ENCODE measurements at regions not wholly inside any gene's neighbourhood (a gene's known extent, or its start where the extent isn't known, plus 50 kb on each side); places are given as distances from the start of the nearest gene placed in this dataset.

DNA sequence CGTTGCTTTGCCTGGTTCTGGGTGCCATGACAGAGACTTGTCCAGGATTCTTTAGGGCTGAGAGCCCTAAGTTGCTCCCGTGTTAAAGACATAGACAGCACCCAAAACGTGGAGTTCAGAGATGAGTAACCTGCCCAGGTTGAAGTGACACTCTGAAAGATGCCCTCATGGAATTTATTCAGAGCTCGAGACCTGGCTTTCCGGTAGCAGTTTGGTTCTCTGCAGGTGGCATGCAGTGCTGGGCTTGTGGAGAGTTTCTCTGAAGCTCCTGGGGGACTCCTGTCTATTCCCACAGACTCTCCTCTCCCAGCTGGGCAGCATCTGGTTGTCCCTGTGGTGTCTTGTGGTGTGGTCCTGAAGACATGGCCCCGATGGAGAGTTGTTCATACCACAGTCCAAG, 241.0 kb downstream of the RHOU start:
- no peak for DNase-seq (ENCODE audit: low read depth)

GRCh38 chr1:228977307-228977706, 242.0 kb downstream of the RHOU start:
- no peak for DNase-seq (ENCODE audit: low read depth)

- DNase-seq (ENCODE audit: low read depth), result no peak
Observed at GRCh38 chr1:228977741-228978140, 242.5 kb downstream of the RHOU start.

- DNase-seq (ENCODE audit: low read depth), result no peak
Observed at GRCh38 chr1:228978484-228979324, 243.4 kb downstream of the RHOU start.

DNA sequence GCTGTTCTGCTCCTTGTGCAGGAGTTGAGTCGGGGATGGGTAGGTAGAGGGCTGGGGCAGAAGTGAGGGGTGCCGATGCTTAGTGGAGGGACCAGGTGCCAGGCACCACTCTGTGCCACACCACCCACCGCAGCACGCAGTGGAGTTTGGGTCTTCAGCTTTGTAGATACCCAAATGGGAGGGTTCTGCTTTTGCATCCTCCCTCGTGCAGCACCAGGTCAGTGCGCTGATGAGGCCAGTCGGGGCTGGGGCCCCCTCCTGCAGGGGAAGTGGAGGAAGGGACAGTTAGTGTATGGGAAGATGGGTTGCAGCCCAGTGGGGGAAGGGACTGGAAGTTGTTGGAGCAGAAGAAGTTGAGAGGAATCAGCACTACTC, 244.0 kb downstream of the RHOU start:
- no peak for DNase-seq (ENCODE audit: low read depth)

DNA sequence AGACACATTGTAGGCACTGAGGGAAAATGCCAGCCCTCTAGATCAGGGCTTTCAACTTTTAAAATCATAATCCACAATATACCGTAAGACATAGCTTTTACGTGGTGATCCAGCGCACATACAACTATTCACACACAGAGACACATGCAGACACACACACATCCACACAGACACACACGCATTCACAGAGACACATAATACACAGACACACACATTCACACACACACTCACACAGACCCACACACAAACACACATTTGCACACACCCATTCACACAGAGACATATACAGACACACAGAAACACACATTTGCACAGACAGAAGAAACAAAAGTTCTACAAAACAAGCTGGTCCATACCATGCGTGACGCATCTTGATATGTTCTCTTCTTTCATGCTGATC, 244.5 kb downstream of the RHOU start:
- no peak for DNase-seq (ENCODE audit: low read depth)

GRCh38 chr1:228980232-228980937, 245.1 kb downstream of the RHOU start:
- no peak for DNase-seq (ENCODE audit: low read depth)

- DNase-seq (ENCODE audit: low read depth), result peak; percentile 64
Observed at GRCh38 chr1:228982637-228983036, 247.4 kb downstream of the RHOU start.

GRCh38 chr1:228983231-228983660, 248.0 kb downstream of the RHOU start:
- DNase-seq (ENCODE audit: low read depth), result no peak

DNA sequence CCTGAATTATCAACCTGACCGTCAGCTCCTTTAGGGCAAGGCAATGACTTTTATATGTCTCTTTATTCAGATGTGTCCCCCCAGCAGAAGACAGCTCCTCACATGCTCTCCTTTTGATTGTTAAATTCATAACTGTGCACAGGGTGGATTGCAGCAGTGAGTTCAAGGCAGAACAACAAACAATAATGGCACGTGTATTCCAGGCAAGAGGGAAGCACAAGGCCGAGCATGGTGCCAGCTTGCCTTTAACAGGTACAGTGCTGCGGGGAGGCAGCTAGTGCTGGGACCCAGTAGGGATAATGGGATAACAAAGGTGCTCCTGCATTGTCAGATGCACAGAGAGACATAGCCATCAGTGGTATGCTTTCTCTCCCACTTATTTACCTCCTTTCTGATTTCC, 248.4 kb downstream of the RHOU start:
- DNase-seq (ENCODE audit: low read depth), result no peak

DNA sequence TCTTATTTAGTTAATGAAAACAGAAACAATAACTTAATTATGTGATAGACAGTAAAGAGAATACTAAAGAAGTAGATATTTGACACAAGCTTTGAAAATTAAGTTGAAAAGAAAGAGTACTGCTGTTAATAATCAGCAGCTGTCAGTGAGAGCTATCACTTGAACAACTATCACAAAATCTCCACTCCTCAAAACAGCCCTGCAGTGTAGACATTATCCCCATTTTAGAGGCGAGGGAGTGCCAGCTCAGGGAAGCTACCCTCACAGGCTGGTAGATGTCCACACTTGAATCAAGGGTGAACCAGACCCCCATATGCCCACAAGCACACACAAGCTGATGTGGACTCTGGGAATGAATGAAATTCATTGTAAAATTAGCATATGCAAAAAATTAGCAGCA, 248.8 kb downstream of the RHOU start:
- no peak for DNase-seq (ENCODE audit: low read depth)

GRCh38 chr1:228984646-228985631, 249.7 kb downstream of the RHOU start:
- no peak for DNase-seq (ENCODE audit: low read depth)

- DNase-seq (ENCODE audit: low read depth), result no peak
Observed at GRCh38 chr1:228985661-228986060, 250.4 kb downstream of the RHOU start.

DNA sequence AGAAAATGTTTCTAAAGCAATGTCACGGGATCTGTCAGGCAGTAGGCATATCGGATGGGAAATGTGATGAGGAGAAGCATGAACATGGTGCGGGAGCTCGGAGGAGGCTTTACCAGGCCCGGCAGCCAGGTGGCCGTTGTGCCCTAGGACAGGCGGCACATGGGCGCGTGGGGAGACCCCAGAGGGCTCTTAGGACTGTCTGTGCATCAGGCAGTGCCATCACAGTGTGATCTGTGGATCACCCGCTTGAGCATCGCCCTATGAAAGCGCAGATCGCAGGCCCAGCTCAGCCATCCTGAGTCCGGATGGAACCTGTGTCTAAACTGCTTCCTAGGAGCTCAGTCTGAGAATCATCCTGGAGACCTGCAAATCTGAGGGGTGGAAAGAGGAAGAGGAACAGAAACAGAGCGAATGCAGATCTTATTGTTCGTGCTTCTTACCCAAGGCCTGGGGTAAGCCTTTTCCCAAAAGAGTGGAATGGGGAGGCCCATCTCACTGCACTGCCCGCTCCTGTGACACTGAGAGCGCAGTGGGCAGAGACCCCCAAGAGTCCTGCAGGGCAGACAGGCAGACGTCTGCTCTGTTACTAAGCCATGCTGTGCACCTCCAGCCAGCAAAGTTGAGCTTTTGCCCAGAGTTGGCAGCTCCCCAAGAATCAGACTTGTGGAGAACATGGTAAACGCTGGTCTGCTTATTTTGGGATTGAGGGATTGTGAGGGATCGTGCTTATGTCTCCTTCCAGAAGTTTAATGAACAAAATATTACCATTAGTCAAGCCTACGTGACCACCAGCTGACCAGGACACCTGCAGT, 251.0 kb downstream of the RHOU start:
- DNase-seq (ENCODE audit: low read depth), result no peak

DNA sequence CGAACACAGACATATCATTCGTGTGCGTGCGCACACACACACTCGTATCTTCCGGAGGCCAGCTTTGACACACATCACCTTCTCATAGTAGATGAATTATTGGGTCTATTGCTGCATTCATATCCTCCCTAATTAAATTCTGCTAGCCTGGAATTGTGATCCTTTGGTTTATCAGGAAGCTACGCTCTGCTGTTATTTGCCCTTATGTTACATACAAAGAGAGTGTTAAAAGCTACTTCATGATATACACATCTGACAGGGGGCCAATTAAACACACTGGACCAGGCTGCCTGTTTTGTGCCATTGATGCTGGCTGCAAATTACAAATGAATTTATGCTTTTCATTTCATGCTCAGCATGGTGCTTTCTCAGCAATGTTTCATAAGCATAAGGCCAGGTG, 252.0 kb downstream of the RHOU start:
- no peak for DNase-seq (ENCODE audit: low read depth)

GRCh38 chr1:228987736-228988506, 252.6 kb downstream of the RHOU start:
- DNase-seq (ENCODE audit: low read depth), result no peak

- peak; percentile 24 for DNase-seq (ENCODE audit: low read depth)
Observed at GRCh38 chr1:228988664-228989063, 253.4 kb downstream of the RHOU start.

GRCh38 chr1:228989176-228989575, 253.9 kb downstream of the RHOU start:
- DNase-seq (ENCODE audit: low read depth), result no peak

- DNase-seq (ENCODE audit: low read depth), result no peak
Observed at GRCh38 chr1:228989676-228989991, 254.4 kb downstream of the RHOU start.

DNA sequence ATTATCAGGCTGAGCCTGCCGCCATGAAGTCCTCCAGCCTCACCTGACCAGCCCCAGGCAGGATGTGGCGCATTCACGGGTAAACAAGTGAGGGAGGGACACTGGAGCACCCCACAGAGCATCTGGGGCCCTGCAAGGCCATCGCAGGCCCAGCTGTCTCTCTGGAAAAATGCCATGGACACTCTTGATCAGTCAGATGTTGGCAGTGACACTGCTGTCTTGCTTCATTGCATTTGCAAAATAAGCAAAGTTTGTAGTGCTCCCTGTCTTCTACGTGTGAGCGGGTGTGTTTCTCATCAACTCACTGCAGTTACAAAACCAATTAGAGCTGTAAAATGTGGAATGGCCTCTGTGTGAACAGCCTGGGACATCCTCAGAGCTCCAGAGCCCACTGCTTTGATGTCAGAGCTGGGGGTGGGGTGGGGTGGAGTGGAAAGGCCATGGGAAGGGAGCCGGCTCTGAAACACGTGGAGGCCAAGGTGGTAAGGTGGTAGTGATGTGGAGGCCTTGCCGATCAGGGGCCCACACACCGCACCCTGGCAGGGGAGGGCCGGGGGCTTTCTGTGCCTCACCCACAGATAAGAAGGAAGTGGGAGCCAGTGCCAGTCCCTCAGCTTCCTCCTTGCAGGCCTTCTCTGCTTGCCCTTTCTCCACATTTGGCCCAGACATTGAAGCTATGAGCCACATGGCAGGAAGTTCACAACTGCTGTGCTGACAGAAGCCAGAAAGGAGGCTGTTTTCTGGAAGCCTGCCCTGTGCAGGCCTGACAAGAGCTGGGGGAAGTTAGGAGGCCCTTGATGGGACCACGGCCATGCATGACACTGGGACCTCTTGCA, 254.9 kb downstream of the RHOU start:
- DNase-seq (ENCODE audit: low read depth), result no peak

Data from amniotic epithelial cell (primary cell).